ENCODE measurements at regions not wholly inside any gene's neighbourhood (a gene's known extent, or its start where the extent isn't known, plus 50 kb on each side); places are given as distances from the start of the nearest gene placed in this dataset.

GRCh38 chr2:18408638-18409037 lies 151.8 kb downstream of the RDH14 start:
- H3K9me3 ChIP-seq (ENCODE audit: control insufficient read depth in 4 of 4, low read length in 3 of 4) = no peaks in the 10 kb centered on the region
- no peaks in the 10 kb centered on the region for H3K36me3 ChIP-seq (ENCODE audit: control insufficient read depth in 4 of 4, insufficient read depth in 3 of 4, low read depth in 1 of 4, low read length in 3 of 4)
- H3K27ac ChIP-seq (ENCODE audit: low read depth in 1 of 2, low read length in 2 of 2) = no peak overlapping the region
- peaks cover 0 to 4% (median 0%) of the 10 kb centered on the region in 4 donors for H3K27me3 ChIP-seq (ENCODE audit: control insufficient read depth in 4 of 4, insufficient read depth in 4 of 4, low read length in 3 of 4)
- no peak overlapping the region for H3K4me3 ChIP-seq (ENCODE audit: low read depth in 1 of 3, low read length in 3 of 3)
- no peak for DNase-seq (ENCODE audit: low spot score)
- 88% methylated on average over 2 of the region's 2 CpGs for WGBS
- H3K9ac ChIP-seq (ENCODE audit: low read depth in 1 of 2, low read length in 2 of 2) = no peak overlapping the region
- TF ChIP-seq HNF4A (conservative IDR thresholded peaks at IDR 0.05) (no peak), GABPA (IDR thresholded peaks at IDR 0.05 in 1 of 2, conservative IDR thresholded peaks at IDR 0.05 in 1 of 2) (no peak), RXRA (IDR thresholded peaks at IDR 0.05) (no peak), HNF4G (IDR thresholded peaks at IDR 0.05) (no peak), JUND (IDR thresholded peaks at IDR 0.05) (no peak), NR2F2 (IDR thresholded peaks at IDR 0.05) (no peak)
- H3K4me1 ChIP-seq (ENCODE audit: control insufficient read depth in 4 of 4, insufficient read depth in 4 of 4, low read length in 3 of 4) = no peaks in the 10 kb centered on the region

- no peak overlapping the region for H3K9ac ChIP-seq (ENCODE audit: low read depth in 1 of 2, low read length in 2 of 2)
- no peaks in the 10 kb centered on the region for H3K4me1 ChIP-seq (ENCODE audit: control insufficient read depth in 4 of 4, insufficient read depth in 4 of 4, low read length in 3 of 4)
- H3K9me3 ChIP-seq (ENCODE audit: control insufficient read depth in 4 of 4, low read length in 3 of 4) = no peaks in the 10 kb centered on the region
- no peak for TF ChIP-seq FOXA1 (IDR thresholded peaks at IDR 0.05)
- TF ChIP-seq CTCF (IDR thresholded peaks at IDR 0.05; ENCODE audit: low read depth, low read length, missing input control) = no peak
- no peak for TF ChIP-seq JUND (IDR thresholded peaks at IDR 0.05)
- TF ChIP-seq FOXA2 (IDR thresholded peaks at IDR 0.05) = no peak
- no peak for TF ChIP-seq HNF4G (IDR thresholded peaks at IDR 0.05)
- TF ChIP-seq RXRA (IDR thresholded peaks at IDR 0.05) = no peak
- no peak for TF ChIP-seq EGR1 (IDR thresholded peaks at IDR 0.05; ENCODE audit: low read depth in 2 of 2)
- no peak for TF ChIP-seq SP1 (IDR thresholded peaks at IDR 0.05)
- TF ChIP-seq TAF1 (conservative IDR thresholded peaks at IDR 0.05) = no peak
- no peak for TF ChIP-seq NR2F2 (IDR thresholded peaks at IDR 0.05)
- no peak for TF ChIP-seq ATF3 (IDR thresholded peaks at IDR 0.05)
- TF ChIP-seq RAD21 (IDR thresholded peaks at IDR 0.05) = no peak
- TF ChIP-seq MAX (IDR thresholded peaks at IDR 0.05) = no peak
- no peak for TF ChIP-seq HNF4A (conservative IDR thresholded peaks at IDR 0.05)
- no peak for TF ChIP-seq GABPA (IDR thresholded peaks at IDR 0.05 in 1 of 2, conservative IDR thresholded peaks at IDR 0.05 in 1 of 2)
- TF ChIP-seq YY1 (IDR thresholded peaks at IDR 0.05) = no peak
- no peak for TF ChIP-seq REST (IDR thresholded peaks at IDR 0.05)
- no peak for TF ChIP-seq ZBTB33 (IDR thresholded peaks at IDR 0.05)
- 68% methylated on average over 2 of the region's 2 CpGs for WGBS
- no peak for DNase-seq (ENCODE audit: low spot score)
- peaks cover 0 to 1% (median 0%) of the 10 kb centered on the region in 4 donors for H3K27me3 ChIP-seq (ENCODE audit: control insufficient read depth in 4 of 4, insufficient read depth in 4 of 4, low read length in 3 of 4)
- H3K4me3 ChIP-seq (ENCODE audit: low read depth in 1 of 3, low read length in 3 of 3) = no peak overlapping the region
- no peak overlapping the region for H3K27ac ChIP-seq (ENCODE audit: low read depth in 1 of 2, low read length in 2 of 2)
- H3K36me3 ChIP-seq (ENCODE audit: control insufficient read depth in 4 of 4, insufficient read depth in 3 of 4, low read depth in 1 of 4, low read length in 3 of 4) = no peaks in the 10 kb centered on the region
Measured at GRCh38 chr2:18406219-18406618, 154.2 kb downstream of the RDH14 start.

All from liver (tissue), 8 donors.